HG02970 (cell line): ENCODE measurements at regions not wholly inside any gene's neighbourhood (a gene's known extent, or its start where the extent isn't known, plus 50 kb on each side); places are given as distances from the start of the nearest gene placed in this dataset.

ENCODE experiments used
- ATAC-seq: cut with Tn5 transposase; IDR thresholded peaks from one replicate; pipeline ENCODE4 v1.9.1; 2021; ENCODE audit warnings: mild to moderate bottlenecking, moderate library complexity, moderate number of reproducible peaks; ENCODE audit not compliant: unreplicated experiment, low FRiP score

DNA sequence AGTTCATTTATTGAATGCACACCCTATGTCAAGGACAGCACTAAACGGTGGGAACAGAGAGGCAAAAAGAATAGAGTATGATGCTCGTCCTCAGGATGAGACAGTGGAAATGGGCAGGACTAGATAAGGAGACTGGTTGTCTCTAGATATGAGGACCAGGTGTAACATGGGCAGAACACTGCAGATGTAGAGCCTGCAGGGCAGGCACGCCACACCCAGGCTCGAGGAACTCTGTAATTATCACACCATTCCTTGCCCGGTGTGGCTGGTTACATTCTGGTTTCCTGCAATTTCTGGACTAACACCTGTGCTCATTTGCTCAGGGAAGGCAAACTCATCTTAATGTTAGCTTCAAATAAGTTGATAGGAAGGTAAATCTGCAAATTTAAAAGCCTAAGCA, 334.4 kb downstream of the DHX15 start:
- no peak for ATAC-seq

DNA sequence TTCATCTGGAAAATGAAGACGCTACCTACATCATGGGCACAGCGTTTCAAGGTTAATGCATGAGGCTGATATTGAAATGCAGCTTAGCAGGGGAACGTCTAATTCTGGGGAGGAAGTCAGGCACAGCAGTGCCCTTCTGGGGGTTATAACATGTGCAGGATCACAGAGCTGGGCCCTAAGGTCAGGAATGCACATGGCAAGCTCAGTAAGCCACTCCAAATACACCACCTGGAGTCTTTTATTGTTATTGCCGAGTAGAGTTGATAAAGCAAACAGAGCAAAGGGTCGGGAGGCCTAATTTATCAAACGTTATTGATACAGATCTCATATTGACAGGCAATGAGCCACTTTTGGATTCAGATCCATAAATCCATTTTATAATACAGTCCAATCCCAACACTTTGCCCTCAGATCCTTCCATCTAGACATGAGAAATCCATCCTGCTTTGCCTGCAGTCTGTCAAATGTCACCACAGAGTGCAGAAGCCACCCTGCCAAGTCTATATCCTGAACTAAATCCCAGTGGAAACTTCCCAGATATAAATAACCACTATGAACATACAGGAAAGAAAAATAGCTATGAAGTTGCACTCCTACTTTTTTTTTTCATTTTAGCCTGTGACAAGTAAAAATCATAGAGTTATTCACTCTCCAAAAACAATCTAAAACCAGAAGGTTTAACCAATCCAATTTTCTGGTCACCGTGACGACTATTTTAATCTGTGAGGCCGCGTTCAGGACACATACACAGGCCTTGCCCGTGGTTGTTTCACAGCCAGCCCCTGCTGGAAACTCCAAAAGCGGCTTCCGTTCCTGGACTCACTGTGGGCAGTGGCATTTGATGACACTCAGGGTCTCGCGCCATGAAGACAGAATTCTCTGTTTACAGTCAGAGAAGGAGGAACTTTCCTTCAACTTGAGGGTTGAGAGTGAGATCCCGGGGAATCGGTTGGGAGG, 335.4 kb downstream of the DHX15 start:
- no peak for ATAC-seq

DNA sequence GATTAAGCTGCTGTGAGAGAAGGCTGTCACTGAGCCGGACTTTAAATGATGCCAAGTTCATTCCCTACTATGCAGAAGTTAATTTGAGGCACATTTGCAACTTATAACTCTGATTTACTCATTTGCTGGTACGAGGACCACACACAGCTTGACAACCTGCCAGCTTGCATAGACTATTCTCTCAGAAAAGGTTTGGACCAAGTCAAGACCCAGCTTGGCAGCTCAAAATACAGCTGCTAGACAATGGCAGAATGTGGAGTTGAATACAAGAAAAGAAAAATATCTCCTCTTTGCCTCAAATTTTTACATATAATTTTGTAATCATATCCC, 338.9 kb downstream of the DHX15 start:
- ATAC-seq, result no peak

DNA sequence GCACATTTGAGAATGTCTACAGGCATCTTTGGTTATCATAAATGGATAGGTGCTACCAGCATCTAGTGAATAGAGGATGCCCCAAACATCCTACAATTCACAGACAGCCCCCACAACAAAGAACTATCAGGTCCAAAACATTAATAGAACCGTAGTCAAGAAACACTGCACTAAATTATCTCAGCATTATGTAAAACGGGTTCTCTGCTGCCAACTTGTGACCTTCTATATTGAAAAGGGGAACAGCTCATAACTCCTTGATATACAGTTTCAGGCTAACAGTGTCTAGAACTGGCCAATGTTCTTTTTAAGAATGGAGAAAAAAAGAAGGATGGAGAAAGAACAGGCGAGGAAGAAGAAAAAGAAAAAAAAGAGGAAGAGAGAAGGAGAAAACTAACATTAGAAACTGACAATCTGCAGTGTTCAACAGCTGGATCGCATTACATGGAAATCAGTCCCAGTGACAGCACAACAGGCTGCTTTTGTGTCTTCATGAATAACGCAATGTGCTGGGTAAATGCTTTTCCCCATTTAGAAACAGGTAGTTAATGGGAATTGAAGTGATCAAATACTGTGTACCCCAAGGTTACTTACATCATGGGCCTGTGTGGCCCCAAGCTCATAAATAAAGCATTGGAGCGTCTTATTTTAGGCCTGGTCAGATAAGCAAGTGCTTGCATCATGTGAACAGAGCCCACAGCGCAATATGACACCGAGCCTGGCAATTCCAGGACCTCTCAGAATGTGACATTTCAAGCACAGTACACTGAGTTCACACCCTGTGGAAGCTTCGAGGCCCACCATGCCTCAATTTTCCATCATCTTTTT, 339.5 kb downstream of the DHX15 start:
- ATAC-seq, result no peak

DNA sequence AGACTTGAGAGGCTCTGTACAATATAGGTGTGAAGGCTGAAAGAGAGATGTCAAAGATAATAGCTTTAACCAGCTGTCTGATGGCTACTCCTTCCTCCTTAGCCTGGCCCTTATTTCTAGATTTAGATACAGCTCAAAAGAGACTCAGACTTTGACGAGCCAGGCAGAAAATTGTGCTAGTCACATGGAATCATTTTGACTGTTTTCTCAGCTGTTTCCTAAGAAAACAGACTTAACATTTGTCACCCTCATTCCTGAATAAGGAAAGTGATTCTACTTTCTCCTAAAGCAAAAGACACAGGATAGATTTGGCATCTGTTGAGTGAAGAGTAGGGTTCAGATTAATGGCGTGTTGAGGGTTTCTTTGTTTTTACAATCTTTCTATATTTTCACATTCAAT, 340.7 kb downstream of the DHX15 start:
- no peak for ATAC-seq

DNA sequence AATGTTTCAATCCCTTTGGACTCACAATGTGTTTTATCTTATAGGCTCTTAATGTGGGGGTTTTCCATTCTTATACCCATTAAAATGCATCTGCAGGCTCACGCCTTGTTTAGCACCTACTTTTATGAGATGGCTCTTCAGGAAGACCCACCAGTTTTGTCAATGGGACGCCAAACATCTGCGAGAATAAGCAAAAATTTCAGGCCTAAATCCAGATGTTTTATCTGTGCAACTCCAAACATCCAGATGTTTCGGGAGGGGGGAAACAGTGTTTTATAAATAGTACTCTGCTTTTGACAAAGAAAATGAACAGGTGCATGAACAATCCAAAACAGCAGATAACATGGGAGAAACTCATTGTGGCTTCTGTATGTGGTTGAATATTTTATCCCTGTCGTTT, 342.8 kb downstream of the DHX15 start:
- ATAC-seq, result no peak

DNA sequence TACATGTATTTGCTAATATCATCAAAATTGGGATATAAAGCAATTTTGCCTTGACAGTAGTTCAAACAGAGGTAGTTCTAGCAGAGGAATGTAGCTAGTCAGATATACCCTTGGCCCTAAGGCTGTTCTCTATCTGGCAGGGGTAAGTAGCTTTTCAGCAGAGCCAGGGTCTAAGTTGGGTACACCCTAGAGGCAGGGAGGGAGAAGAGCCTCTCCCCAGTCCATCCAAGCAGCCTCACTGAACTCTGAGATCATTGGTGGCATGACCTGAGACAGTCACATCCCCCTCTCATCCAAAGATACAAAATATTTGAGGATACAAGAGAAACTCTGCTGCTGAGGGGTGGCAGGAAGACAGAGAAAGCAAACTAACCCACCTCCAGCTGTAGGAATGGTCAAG, 343.7 kb downstream of the DHX15 start:
- ATAC-seq, result no peak

DNA sequence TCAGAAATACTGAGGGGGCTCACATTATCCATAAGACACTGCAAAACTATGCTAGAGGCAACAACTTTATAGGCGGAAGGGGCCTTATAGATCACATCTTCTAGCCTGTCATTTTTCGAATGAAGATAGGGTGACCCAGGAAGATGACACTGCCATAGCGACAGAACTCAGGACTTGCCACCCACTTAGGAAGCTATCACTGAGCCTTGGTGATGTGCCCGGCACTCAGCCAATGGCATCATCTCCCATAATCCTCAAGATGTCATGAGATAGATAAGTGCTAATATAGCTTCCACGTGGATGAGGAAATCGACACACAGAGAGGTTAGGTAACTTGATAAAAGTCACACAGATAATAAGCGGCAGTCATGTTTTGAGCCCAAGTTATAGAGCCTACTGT, 346.6 kb downstream of the DHX15 start:
- ATAC-seq, result no peak

DNA sequence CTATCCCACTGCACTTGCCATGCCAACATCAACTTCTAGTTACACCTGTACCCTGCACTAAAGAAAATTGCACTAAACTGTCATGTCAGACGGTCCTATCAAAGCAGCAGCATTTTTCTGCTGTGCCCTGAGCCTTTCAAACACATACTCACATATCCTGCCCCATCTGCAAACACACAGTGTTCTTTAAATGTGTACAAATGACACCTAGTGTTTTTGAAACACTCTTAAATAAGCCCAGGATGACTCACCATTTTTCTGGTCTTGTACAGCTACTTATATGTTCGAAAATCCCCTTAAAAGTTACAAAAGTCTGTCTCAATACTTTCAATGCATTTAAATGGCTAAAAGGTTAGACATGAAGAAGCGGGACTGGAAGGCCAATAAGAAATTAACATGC, 346.7 kb upstream of the PPARGC1A start:
- no peak for ATAC-seq

DNA sequence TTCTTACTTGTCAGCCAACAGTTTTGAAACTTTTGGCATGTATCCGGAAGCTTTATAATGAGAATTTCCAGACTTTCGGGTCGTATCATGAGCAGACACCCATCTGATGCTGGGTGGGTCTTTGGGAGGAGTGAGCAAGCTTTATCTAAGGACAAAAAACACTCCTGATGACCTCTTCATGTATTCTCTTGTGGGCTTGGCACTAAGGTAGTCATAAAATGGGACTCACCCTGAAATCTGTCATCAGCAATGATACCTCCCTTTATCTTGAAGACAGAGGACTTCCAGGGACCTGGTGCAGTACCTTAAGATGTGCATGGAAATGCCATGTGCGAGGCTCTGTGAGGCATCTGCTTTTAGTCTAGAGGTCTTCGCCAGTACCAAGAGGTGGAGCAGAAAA, 346.3 kb upstream of the PPARGC1A start:
- ATAC-seq, result no peak

DNA sequence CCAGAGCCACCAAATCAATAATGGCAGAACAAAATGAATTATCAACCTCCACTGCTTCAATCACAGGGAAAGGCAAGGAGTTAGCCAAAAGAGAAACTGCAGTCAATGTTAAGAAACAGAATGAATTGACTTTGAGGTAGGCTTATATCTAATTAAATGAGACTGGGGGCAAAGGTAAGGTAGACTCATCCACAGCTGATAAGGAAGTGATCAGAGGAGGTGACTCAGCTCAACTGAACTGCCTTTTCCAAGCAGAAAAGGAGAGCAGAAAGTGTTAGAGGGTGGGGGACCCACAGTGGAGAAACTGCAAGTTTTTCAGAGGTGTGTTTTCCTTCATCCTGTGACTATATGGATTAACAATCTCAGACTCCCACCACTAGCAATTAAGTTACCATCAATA, 345.8 kb upstream of the PPARGC1A start:
- no peak for ATAC-seq

DNA sequence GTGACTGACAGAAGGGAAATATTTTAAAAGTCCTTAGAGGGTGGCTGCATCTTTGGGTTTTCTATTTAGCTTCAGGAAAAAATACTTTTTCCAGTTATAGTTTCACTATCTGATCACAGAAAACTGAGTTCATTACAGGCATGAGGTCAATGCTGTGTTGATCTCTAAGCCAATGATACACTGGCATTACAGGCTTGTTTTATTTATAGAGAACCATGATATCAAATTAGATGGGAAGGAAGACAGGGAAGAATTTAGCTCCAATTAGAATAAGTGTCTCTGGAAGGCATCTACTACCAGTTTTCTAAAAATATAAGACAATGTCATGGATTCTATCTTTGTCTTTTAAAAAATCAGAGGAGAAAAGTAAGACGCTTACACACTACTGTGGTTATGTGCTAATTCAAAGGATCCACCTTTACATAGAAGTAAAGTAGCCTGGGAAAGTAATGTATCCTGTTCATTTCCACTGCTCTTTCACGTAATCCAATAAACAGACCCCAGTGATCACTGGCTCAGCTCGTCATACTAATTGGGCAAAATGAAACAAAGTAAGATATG, 344.5 kb upstream of the PPARGC1A start:
- ATAC-seq, result no peak

DNA sequence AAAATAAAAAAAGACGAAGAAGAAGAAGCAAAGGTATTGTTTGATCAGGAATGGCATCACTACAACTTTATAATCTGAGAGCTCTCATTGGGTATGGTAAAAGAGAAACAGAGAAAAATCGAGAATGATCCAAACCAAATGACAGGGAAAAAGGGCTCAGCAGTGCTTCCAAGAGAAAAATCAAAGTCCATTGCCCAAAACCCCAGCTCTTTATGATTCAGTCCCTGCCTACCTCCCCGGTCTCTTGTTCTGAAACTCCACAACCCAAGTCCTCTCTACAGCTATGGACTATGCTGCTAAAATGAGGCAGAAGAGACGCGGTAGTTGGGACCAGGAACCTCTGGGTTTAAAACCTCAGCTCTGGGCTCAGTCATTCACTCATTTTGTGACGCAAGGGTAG, 341.1 kb upstream of the PPARGC1A start:
- ATAC-seq, result no peak

DNA sequence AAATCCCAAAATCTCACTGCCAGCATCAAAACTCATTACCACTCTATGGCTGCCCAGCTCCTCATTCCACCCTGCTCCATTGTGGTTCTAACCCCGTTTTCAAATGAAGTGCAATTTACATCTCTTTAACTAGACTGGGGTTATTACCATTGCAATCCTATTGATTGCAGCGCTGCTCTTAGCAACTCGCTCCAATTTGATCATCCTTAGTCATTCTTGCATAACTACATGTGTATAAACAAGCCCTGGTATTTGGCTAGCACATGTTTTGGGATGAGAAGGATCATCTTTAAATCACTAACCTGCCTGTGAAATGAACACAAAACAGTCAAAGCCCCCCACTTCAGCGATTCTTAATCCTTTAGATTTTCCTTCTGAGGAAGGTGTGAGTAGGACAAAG, 340.1 kb upstream of the PPARGC1A start:
- no peak for ATAC-seq

DNA sequence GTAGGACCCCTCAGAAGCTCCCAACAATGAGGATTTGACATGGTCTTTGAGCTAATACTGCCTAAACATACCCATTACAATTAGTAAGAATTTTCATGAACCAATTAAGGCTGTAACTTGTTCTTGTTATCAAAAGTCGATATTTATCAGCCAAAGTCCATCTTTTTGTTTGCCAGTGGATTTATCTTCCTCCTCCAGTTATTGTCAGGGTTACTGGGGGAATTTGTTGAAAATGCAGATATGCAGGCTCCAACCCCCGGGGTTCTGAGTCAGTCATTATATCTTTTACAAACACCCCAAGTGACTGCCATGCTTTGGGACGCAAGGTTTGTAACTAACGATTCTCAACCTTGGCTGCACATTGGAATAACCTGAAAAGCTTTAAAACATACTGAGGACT, 338.8 kb upstream of the PPARGC1A start:
- no peak for ATAC-seq

DNA sequence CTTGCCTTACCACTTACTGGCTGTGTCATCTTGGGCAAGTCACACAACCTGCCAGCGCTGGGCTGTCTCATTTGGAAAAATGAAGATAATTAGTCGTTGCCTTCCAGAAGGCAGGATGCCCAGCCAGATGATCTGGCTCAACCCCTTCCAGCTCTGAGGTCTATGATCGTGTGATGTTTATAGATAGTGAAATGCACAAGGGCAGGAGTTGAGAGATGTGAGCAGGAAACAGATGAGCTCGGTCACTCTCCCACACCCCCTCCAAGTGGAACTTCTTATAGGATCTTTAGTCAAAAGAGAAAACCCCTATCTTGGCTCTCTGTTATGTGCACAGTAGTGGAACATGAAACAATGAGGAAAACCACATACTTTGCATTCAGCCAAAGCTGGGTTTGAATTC, 336.8 kb upstream of the PPARGC1A start:
- no peak for ATAC-seq

DNA sequence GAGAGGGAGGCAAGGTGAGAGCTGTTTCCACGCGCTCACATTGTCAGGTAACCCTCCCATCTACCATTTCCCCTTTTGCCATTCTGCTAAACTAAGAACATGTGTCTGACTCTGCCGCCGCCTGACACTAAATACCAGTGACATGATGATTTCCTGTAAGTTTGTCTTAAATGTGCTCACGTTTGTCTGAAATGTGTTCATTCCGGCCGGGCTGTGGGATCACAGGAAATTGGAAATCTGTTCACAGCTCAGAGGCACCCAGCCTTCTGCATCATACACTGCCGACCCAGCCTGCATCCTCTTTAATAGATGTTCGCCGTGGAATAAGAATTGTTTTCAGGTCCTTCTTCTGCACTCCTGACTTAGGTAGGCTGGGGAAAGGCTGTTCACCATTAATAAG, 336.2 kb upstream of the PPARGC1A start:
- no peak for ATAC-seq

DNA sequence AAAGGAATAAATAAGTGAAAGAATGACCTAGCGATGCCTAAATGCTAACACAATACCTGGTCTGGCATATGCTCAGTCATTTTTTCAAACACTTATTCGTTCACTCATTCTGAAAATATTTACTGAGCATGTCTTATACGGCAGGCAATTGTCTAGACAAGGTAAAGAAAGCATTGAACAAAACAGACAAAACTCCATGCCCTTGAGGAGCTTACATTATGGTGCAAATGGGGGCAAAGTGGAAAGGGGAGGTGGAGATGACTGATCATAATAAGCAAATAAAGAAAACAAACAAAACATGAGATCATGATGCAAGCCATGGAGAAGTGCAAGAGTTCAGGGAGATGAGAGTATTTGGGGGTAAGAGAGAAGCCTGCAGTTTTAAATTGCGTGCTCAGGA, 334.6 kb upstream of the PPARGC1A start:
- ATAC-seq, result no peak

DNA sequence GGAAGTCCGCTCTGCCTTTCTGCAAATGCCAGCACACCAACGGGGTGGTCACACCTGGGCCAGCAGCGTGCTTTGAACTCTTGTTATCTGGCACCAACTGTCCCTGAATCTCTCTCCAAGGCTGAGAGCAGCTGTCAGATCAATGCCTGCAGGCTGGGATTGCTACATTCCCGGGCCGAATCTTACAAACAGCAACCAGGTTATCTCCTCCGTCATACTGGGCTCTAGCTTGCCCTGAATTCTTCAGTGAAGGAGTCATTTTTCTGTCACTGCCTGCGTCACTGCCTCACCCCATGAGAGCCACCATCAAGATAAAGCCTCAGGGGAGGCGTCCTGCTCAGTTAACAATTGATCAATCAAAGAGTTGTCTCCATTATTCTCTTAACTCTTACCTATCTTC, 329.4 kb upstream of the PPARGC1A start:
- no peak for ATAC-seq

DNA sequence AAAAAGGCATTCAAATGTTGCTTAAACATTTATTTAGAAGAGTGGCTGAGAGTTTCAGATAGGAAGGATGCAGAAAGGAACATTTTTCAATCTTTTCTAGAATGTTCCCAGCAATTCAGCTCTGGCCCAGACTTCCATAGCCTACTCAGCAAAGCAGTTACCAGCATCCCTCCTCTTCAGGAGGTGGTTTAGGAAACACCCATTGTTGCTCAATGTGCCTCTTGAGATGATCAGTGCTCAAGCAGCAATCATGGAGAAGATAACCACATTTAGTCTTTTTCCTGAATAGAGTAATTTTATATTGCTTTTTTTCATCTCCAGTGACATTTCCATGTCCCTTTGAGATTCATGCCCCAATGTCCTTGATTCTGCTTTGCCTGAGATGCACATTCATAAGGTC, 328.7 kb upstream of the PPARGC1A start:
- ATAC-seq, result no peak

DNA sequence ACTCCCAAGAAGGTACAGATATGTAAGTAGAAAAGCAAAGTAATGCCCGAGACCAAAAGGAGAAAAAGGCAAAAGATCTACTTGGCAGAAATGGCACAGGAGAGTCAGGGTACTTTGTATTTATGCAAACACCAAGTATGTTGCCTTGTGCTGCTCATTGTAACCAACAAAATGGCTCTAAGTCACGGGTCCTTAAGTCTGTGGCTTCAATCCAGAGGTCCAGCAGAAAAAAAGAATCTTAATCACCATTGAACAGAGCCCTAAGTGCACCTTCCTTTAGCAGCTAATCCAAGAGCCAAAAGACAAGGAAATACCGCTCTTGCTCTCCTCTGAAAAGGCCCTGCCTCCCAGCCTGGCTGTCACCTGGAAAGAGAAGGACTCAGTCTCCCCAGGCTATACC, 324.9 kb upstream of the PPARGC1A start:
- no peak for ATAC-seq

DNA sequence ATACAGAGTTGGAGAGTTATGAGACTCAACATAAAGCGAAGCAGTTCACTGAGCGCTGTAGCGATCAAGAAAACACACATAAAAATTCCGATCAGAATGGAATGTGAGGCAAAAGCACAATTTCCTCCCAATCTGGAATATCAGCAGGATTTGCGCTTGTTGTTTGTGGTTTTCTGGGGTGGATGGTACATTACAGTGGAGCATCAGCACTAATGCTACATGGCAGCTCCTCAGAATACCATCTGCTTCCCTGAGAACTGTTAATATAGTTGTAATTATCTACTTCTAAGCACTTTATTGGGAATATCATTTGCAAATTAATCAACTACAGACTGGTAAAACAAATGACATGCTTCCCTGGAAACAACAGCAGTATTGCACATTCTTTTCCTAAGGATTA, 324.1 kb upstream of the PPARGC1A start:
- no peak for ATAC-seq
